Lower leg skin (tissue), 3 donors: ENCODE measurements at regions not wholly inside any gene's neighbourhood (a gene's known extent, or its start where the extent isn't known, plus 50 kb on each side); places are given as distances from the start of the nearest gene placed in this dataset.

Experiments
- POLR2A ChIP-seq, 2 donors: fragments of 450-650 bp; IDR thresholded peaks; one replicate each; pipeline ENCODE4 v1.6.1; 2016 to 2017; ENCODE audit warnings: antibody characterized with exemption in 2 of 2, mild to moderate bottlenecking in 1 of 2, moderate library complexity in 1 of 2
- TF ChIP-seq, protein P1 (sequence below), 3 donors: fragments of 450-650 bp; IDR thresholded peaks; one replicate each; pipeline ENCODE4 v1.5.1; 2016; ENCODE audit warnings: antibody characterized with exemption in 3 of 3, mild to moderate bottlenecking in 3 of 3, moderate library complexity in 2 of 3

DNA sequence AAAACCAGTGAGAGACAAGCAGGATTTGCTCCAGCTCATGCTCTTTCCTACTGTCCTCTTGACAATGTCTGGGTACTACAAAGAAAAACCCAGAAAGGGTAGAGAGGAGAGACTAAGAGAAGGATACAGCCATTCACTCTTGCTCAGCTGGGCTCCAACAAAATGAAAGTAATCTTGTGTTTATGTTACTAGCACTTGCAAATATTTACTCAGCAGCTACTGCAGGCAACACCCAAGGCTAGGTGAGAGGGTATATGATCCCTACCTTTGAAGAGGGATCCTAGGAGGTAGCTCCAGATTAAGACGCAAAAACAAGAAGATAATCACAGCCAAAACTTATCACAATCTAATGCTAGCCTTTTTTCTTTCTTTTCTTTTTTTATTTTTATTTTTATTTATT lies 329.6 kb upstream of the ACVR2A start:
- TF ChIP-seq, protein P1, sequence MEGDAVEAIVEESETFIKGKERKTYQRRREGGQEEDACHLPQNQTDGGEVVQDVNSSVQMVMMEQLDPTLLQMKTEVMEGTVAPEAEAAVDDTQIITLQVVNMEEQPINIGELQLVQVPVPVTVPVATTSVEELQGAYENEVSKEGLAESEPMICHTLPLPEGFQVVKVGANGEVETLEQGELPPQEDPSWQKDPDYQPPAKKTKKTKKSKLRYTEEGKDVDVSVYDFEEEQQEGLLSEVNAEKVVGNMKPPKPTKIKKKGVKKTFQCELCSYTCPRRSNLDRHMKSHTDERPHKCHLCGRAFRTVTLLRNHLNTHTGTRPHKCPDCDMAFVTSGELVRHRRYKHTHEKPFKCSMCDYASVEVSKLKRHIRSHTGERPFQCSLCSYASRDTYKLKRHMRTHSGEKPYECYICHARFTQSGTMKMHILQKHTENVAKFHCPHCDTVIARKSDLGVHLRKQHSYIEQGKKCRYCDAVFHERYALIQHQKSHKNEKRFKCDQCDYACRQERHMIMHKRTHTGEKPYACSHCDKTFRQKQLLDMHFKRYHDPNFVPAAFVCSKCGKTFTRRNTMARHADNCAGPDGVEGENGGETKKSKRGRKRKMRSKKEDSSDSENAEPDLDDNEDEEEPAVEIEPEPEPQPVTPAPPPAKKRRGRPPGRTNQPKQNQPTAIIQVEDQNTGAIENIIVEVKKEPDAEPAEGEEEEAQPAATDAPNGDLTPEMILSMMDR (IDR thresholded peaks at IDR 0.05) = no peak
- TF ChIP-seq POLR2A (IDR thresholded peaks at IDR 0.05) = no peak
